HEK293 (cell line): ENCODE measurements at regions not wholly inside any gene's neighbourhood (a gene's known extent, or its start where the extent isn't known, plus 50 kb on each side); places are given as distances from the start of the nearest gene placed in this dataset.

ENCODE experiments used
- CTCF ChIA-PET: fragments of 350-600 bp; formaldehyde crosslinking; extraction: SDS; loops from one replicate; lab custom pipeline; 2021; ENCODE audit warnings: antibody characterized with exemption; lab: Yijun Ruan, JAX
- POLR2A ChIA-PET: fragments of 300-600 bp; formaldehyde crosslinking; extraction: SDS; loops from one replicate; lab custom pipeline; 2020; ENCODE audit warnings: antibody characterized with exemption, inconsistent platforms; lab: Yijun Ruan, JAX
- H3K27ac ChIP-seq: fragments of 200-500 bp; sonication (Bioruptor generic); 2 replicates; pipeline ENCODE4 v1.5.1; 2014; ENCODE audit warnings: low read depth, low read length, control low read depth, inconsistent platforms; ENCODE audit errors: extremely low read depth
- H3K36me3 ChIP-seq, 2 experiments: fragments of 200-500 bp in 1 of 2; sonication (Bioruptor generic) in 1 of 2; 1 replicate in 1 of 2; 2 replicates in 1 of 2; pipeline ENCODE4 v1.5.1; 2014 to 2017; ENCODE audit warnings: inconsistent platforms in 2 of 2, low read length in 2 of 2; ENCODE audit not compliant: control insufficient read depth in 2 of 2, insufficient read depth in 1 of 2
- H3K4me1 ChIP-seq: fragments of 200-500 bp; sonication (Bioruptor generic); 2 replicates; pipeline ENCODE4 v1.5.1; 2014; ENCODE audit warnings: mild to moderate bottlenecking, low read length, inconsistent platforms; ENCODE audit not compliant: control insufficient read depth, insufficient read depth
- H3K4me3 ChIP-seq: 2 replicates; pipeline ENCODE4 v1.5.1; 2011; ENCODE audit warnings: low read depth, mild to moderate bottlenecking, control low read depth, low read length, moderate library complexity
- H3K9me3 ChIP-seq: fragments of 200-500 bp; sonication (Bioruptor generic); 2 replicates; pipeline ENCODE4 v1.5.1; 2014; ENCODE audit warnings: low read depth, low read length, inconsistent platforms; ENCODE audit not compliant: control insufficient read depth, insufficient read depth
- EGR2 ChIP-seq: fragments of 450-650 bp; formaldehyde crosslinking; IDR thresholded peaks from 2 replicates; pipeline ENCODE4 v1.5.1; 2016; ENCODE audit warnings: low read depth, missing biosample characterization, missing genetic modification characterization
- HOXA7 ChIP-seq: sonication (generic); formaldehyde crosslinking; IDR thresholded peaks from 2 replicates; pipeline ENCODE4 v1.8.1; 2022; ENCODE audit warnings: missing genetic modification reagents, borderline replicate concordance
- HOXC10 ChIP-seq: sonication (generic); formaldehyde crosslinking; IDR thresholded peaks from 2 replicates; pipeline ENCODE4 v1.8.1; 2023; ENCODE audit warnings: mild to moderate bottlenecking, missing genetic modification reagents
- MEIS1 ChIP-seq: sonication (generic); formaldehyde crosslinking; IDR thresholded peaks from 2 replicates; pipeline ENCODE4 v1.8.1; 2022; ENCODE audit warnings: missing genetic modification reagents, mild to moderate bottlenecking, borderline replicate concordance
- OSR2 ChIP-seq: fragments of 450-650 bp; formaldehyde crosslinking; IDR thresholded peaks from 2 replicates; pipeline ENCODE4 v1.5.1; 2016; ENCODE audit warnings: missing biosample characterization, missing genetic modification characterization
- SETDB1 ChIP-seq: IDR thresholded peaks from one replicate; pipeline ENCODE4 v1.6.1; 2017; ENCODE audit warnings: mild to moderate bottlenecking, low read length, moderate library complexity, mixed read lengths; ENCODE audit not compliant: insufficient read length
- ZBTB20 ChIP-seq: fragments of 450-650 bp; formaldehyde crosslinking; IDR thresholded peaks from 2 replicates; pipeline ENCODE4 v1.5.1; 2016; ENCODE audit warnings: missing biosample characterization, missing genetic modification characterization
- ZBTB21 ChIP-seq: fragments of 450-650 bp; formaldehyde crosslinking; IDR thresholded peaks from 2 replicates; pipeline ENCODE4 v1.5.1; 2017; ENCODE audit warnings: missing biosample characterization, missing genetic modification characterization
- ZBTB48 ChIP-seq: fragments of 450-650 bp; formaldehyde crosslinking; IDR thresholded peaks from 2 replicates; pipeline ENCODE4 v1.5.1; 2016; ENCODE audit warnings: missing biosample characterization, missing genetic modification characterization
- ZFP3 ChIP-seq: fragments of 450-650 bp; formaldehyde crosslinking; IDR thresholded peaks from 2 replicates; pipeline ENCODE4 v1.5.1; 2016; ENCODE audit warnings: low read depth, missing biosample characterization, missing genetic modification characterization
- ZFP41 ChIP-seq: fragments of 450-650 bp; formaldehyde crosslinking; IDR thresholded peaks from 2 replicates; pipeline ENCODE4 v1.5.1; 2016; ENCODE audit warnings: missing biosample characterization, missing genetic modification characterization, borderline replicate concordance
- ZNF112 ChIP-seq: fragments of 450-650 bp; formaldehyde crosslinking; IDR thresholded peaks from 2 replicates; pipeline ENCODE4 v1.5.0; 2017; ENCODE audit warnings: missing biosample characterization, missing genetic modification characterization
- ZNF157 ChIP-seq: fragments of 450-650 bp; formaldehyde crosslinking; IDR thresholded peaks from 2 replicates; pipeline ENCODE4 v1.5.1; 2016; ENCODE audit warnings: missing biosample characterization, missing genetic modification characterization
- ZNF211 ChIP-seq: fragments of 450-650 bp; formaldehyde crosslinking; IDR thresholded peaks from 2 replicates; pipeline ENCODE4 v1.5.1; 2016; ENCODE audit warnings: low read depth, missing biosample characterization, missing genetic modification characterization
- ZNF221 ChIP-seq: fragments of 450-650 bp; formaldehyde crosslinking; IDR thresholded peaks from 2 replicates; pipeline ENCODE4 v1.5.1; 2017; ENCODE audit warnings: missing biosample characterization, missing genetic modification characterization, borderline replicate concordance
- ZNF311 ChIP-seq: fragments of 450-650 bp; formaldehyde crosslinking; IDR thresholded peaks from 2 replicates; pipeline ENCODE4 v1.5.1; 2017; ENCODE audit warnings: missing biosample characterization, missing genetic modification characterization, borderline replicate concordance
- ZNF433 ChIP-seq: fragments of 450-650 bp; formaldehyde crosslinking; IDR thresholded peaks from 2 replicates; pipeline ENCODE4 v1.5.1; 2016; ENCODE audit warnings: missing biosample characterization, missing genetic modification characterization, low read depth
- ZNF48 ChIP-seq: fragments of 450-650 bp; formaldehyde crosslinking; IDR thresholded peaks from 2 replicates; pipeline ENCODE4 v1.5.1; 2016; ENCODE audit warnings: missing biosample characterization, missing genetic modification characterization
- ZNF530 ChIP-seq: fragments of 450-650 bp; formaldehyde crosslinking; IDR thresholded peaks from 2 replicates; pipeline ENCODE4 v1.5.1; 2016; ENCODE audit warnings: low read depth, missing biosample characterization, missing genetic modification characterization
- ZNF561 ChIP-seq: fragments of 450-650 bp; IDR thresholded peaks from 2 replicates; pipeline ENCODE4 v1.5.1; 2018; ENCODE audit warnings: missing biosample characterization, missing genetic modification characterization, borderline replicate concordance
- ZNF654 ChIP-seq: fragments of 450-650 bp; formaldehyde crosslinking; IDR thresholded peaks from 2 replicates; pipeline ENCODE4 v1.5.1; 2016; ENCODE audit warnings: low read depth, missing biosample characterization, missing genetic modification characterization
- ZNF792 ChIP-seq: fragments of 450-650 bp; formaldehyde crosslinking; IDR thresholded peaks from 2 replicates; pipeline ENCODE4 v1.5.1; 2016; ENCODE audit warnings: missing biosample characterization, missing genetic modification characterization
- TF ChIP-seq, protein P1 (sequence below): fragments of 450-650 bp; formaldehyde crosslinking; IDR thresholded peaks from 2 replicates; pipeline ENCODE4 v1.5.1; 2016; ENCODE audit warnings: missing biosample characterization, missing genetic modification characterization, low read depth
- TF ChIP-seq, protein P2 (sequence below): fragments of 450-650 bp; formaldehyde crosslinking; IDR thresholded peaks from 2 replicates; pipeline ENCODE4 v1.5.1; 2016; ENCODE audit warnings: missing biosample characterization, missing genetic modification characterization
- TF ChIP-seq, protein P3 (sequence below): fragments of 450-650 bp; formaldehyde crosslinking; IDR thresholded peaks from 2 replicates; pipeline ENCODE4 v1.5.1; 2016; ENCODE audit warnings: missing biosample characterization, missing genetic modification characterization
- TF ChIP-seq, protein P4 (sequence below): fragments of 450-650 bp; formaldehyde crosslinking; conservative IDR thresholded peaks from 2 replicates; pipeline ENCODE4 v1.5.1; 2016; ENCODE audit warnings: low read depth, missing biosample characterization, missing genetic modification characterization
- TF ChIP-seq, protein P5 (sequence below): fragments of 450-650 bp; formaldehyde crosslinking; IDR thresholded peaks from 2 replicates; pipeline ENCODE4 v1.5.1; 2017; ENCODE audit warnings: missing biosample characterization, missing genetic modification characterization

DNA sequence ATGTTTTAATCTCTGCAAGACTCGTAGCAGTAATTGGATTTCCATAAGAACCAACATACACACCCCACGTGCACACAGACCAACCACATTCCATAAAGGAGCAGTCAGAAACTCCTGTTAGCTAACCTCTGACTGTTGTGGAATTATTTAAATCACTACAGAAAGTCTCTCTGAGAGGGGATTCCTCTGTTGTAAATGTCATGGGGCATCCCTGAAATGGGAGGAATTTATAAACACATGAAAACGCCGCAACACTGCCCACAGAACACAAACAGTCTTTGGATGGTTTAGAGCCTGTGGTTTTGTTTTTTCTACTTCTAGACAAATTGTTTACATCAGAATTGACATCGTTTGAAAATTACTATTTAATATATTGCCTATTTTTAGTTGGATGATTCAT lies 740.1 kb upstream of the GRM7 start:
- Histone ChIP-seq H3K9me3 (no peaks in the 10 kb centered on the region), H3K27ac (no peak overlapping the region), H3K36me3 (no peaks in the 10 kb centered on the region), H3K4me1 (no peaks in the 10 kb centered on the region), H3K4me3 (no peak overlapping the region)
- no peak for TF ChIP-seq MEIS1 (CRISPR knock-in tag)
- TF ChIP-seq SETDB1, result no peak
- TF ChIP-seq, protein P1, sequence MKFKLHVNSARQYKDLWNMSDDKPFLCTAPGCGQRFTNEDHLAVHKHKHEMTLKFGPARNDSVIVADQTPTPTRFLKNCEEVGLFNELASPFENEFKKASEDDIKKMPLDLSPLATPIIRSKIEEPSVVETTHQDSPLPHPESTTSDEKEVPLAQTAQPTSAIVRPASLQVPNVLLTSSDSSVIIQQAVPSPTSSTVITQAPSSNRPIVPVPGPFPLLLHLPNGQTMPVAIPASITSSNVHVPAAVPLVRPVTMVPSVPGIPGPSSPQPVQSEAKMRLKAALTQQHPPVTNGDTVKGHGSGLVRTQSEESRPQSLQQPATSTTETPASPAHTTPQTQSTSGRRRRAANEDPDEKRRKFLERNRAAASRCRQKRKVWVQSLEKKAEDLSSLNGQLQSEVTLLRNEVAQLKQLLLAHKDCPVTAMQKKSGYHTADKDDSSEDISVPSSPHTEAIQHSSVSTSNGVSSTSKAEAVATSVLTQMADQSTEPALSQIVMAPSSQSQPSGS (tag by site-specific recombination), result no peak
- no peak for TF ChIP-seq ZBTB20 (tag by site-specific recombination)
- no peak for TF ChIP-seq ZNF530 (tag by site-specific recombination)
- no peak for TF ChIP-seq HOXA7 (CRISPR knock-in tag)
- TF ChIP-seq, protein P2, sequence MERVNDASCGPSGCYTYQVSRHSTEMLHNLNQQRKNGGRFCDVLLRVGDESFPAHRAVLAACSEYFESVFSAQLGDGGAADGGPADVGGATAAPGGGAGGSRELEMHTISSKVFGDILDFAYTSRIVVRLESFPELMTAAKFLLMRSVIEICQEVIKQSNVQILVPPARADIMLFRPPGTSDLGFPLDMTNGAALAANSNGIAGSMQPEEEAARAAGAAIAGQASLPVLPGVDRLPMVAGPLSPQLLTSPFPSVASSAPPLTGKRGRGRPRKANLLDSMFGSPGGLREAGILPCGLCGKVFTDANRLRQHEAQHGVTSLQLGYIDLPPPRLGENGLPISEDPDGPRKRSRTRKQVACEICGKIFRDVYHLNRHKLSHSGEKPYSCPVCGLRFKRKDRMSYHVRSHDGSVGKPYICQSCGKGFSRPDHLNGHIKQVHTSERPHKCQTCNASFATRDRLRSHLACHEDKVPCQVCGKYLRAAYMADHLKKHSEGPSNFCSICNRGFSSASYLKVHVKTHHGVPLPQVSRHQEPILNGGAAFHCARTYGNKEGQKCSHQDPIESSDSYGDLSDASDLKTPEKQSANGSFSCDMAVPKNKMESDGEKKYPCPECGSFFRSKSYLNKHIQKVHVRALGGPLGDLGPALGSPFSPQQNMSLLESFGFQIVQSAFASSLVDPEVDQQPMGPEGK (tag by site-specific recombination), result no peak
- TF ChIP-seq ZNF311 (tag by site-specific recombination), result no peak
- TF ChIP-seq ZNF433 (tag by site-specific recombination), result no peak
- no peak for TF ChIP-seq ZBTB48 (tag by site-specific recombination)
- POLR2A ChIA-PET, result no interaction called here
- CTCF ChIA-PET, result interaction anchor here (0.6 kb wide), 1 partner anchor 52 kb away, joined by 3 read pairs; no protein-coding TSS in a partner anchor

DNA sequence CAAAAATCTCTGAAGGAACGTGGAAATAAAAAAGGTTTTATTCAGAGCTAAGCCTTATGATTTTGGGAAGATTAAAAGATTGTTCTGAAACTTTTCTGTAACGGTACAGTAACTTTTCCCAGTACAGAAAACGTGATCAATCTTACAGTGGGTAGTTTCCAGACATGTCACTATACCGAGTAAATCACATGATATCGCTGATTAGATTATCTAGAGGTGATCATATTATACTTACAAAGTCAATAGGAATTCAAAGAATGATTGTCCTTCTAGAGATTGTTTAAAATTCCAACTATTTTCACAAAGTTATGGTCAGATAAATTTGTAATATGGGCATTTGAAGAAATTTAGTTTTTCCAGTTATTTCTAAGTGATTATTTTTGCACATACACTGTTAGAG lies 736.0 kb upstream of the GRM7 start:
- Histone ChIP-seq H3K36me3 (no peaks in the 10 kb centered on the region), H3K9me3 (no peaks in the 10 kb centered on the region), H3K4me1 (no peaks in the 10 kb centered on the region), H3K4me3 (no peak overlapping the region), H3K27ac (no peak overlapping the region)
- ChIA-PET POLR2A (no interaction called here), CTCF (interaction anchor here (0.7 kb wide), 1 partner anchor 12 kb away, joined by 3 read pairs; no protein-coding TSS in a partner anchor)
- TF ChIP-seq ZNF792 (tag by site-specific recombination), result no peak
- TF ChIP-seq, protein P3, sequence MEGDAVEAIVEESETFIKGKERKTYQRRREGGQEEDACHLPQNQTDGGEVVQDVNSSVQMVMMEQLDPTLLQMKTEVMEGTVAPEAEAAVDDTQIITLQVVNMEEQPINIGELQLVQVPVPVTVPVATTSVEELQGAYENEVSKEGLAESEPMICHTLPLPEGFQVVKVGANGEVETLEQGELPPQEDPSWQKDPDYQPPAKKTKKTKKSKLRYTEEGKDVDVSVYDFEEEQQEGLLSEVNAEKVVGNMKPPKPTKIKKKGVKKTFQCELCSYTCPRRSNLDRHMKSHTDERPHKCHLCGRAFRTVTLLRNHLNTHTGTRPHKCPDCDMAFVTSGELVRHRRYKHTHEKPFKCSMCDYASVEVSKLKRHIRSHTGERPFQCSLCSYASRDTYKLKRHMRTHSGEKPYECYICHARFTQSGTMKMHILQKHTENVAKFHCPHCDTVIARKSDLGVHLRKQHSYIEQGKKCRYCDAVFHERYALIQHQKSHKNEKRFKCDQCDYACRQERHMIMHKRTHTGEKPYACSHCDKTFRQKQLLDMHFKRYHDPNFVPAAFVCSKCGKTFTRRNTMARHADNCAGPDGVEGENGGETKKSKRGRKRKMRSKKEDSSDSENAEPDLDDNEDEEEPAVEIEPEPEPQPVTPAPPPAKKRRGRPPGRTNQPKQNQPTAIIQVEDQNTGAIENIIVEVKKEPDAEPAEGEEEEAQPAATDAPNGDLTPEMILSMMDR (tag by site-specific recombination), result no peak
- TF ChIP-seq ZNF211 (tag by site-specific recombination), result no peak
- TF ChIP-seq ZFP41 (tag by site-specific recombination), result no peak
- TF ChIP-seq, protein P4, sequence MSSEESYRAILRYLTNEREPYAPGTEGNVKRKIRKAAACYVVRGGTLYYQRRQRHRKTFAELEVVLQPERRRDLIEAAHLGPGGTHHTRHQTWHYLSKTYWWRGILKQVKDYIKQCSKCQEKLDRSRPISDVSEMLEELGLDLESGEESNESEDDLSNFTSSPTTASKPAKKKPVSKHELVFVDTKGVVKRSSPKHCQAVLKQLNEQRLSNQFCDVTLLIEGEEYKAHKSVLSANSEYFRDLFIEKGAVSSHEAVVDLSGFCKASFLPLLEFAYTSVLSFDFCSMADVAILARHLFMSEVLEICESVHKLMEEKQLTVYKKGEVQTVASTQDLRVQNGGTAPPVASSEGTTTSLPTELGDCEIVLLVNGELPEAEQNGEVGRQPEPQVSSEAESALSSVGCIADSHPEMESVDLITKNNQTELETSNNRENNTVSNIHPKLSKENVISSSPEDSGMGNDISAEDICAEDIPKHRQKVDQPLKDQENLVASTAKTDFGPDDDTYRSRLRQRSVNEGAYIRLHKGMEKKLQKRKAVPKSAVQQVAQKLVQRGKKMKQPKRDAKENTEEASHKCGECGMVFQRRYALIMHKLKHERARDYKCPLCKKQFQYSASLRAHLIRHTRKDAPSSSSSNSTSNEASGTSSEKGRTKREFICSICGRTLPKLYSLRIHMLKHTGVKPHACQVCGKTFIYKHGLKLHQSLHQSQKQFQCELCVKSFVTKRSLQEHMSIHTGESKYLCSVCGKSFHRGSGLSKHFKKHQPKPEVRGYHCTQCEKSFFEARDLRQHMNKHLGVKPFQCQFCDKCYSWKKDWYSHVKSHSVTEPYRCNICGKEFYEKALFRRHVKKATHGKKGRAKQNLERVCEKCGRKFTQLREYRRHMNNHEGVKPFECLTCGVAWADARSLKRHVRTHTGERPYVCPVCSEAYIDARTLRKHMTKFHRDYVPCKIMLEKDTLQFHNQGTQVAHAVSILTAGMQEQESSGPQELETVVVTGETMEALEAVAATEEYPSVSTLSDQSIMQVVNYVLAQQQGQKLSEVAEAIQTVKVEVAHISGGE (tag by site-specific recombination), result no peak
- TF ChIP-seq ZNF221, result no peak
- TF ChIP-seq EGR2 (tag by site-specific recombination), result no peak
- TF ChIP-seq ZNF157 (tag by site-specific recombination), result no peak
- no peak for TF ChIP-seq ZNF561 (tag by site-specific recombination)
- no peak for TF ChIP-seq ZNF112
- TF ChIP-seq ZBTB21 (tag by site-specific recombination), result no peak
- TF ChIP-seq ZNF48 (tag by site-specific recombination), result no peak
- no peak for TF ChIP-seq OSR2
- TF ChIP-seq, protein P5, sequence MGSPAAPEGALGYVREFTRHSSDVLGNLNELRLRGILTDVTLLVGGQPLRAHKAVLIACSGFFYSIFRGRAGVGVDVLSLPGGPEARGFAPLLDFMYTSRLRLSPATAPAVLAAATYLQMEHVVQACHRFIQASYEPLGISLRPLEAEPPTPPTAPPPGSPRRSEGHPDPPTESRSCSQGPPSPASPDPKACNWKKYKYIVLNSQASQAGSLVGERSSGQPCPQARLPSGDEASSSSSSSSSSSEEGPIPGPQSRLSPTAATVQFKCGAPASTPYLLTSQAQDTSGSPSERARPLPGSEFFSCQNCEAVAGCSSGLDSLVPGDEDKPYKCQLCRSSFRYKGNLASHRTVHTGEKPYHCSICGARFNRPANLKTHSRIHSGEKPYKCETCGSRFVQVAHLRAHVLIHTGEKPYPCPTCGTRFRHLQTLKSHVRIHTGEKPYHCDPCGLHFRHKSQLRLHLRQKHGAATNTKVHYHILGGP (tag by site-specific recombination), result no peak
- TF ChIP-seq HOXC10 (CRISPR knock-in tag), result no peak
- TF ChIP-seq ZFP3, result no peak
- no peak for TF ChIP-seq ZNF654 (tag by site-specific recombination)
